Large intestine (tissue), 3 donors: ENCODE measurements at regions not wholly inside any gene's neighbourhood (a gene's known extent, or its start where the extent isn't known, plus 50 kb on each side); places are given as distances from the start of the nearest gene placed in this dataset.

ENCODE experiments used
- DNase-seq, 2 donors: peaks; one replicate each; pipeline versions ENCODE4 v3.0.0 to v3.0.0-alpha.2; 2013
- H3K27ac ChIP-seq: one replicate; pipeline ENCODE4 v1.5.1; 2013; ENCODE audit warnings: low read length
- H3K27me3 ChIP-seq: 2 replicates; pipeline ENCODE4 v1.6.1; 2013; ENCODE audit warnings: low read length; ENCODE audit not compliant: control insufficient read depth, insufficient read depth
- H3K36me3 ChIP-seq: 2 replicates; pipeline ENCODE4 v1.6.1; 2013; ENCODE audit warnings: low read length; ENCODE audit not compliant: control insufficient read depth, insufficient read depth
- H3K4me1 ChIP-seq: one replicate; pipeline ENCODE4 v1.6.1; 2013; ENCODE audit warnings: low read length; ENCODE audit not compliant: control insufficient read depth, insufficient read depth
- H3K4me3 ChIP-seq: one replicate; pipeline ENCODE4 v1.5.1; 2013; ENCODE audit warnings: low read length
- H3K9me3 ChIP-seq: one replicate; pipeline ENCODE4 v1.6.1; 2013; ENCODE audit warnings: mild to moderate bottlenecking, low read depth, low read length, moderate library complexity; ENCODE audit not compliant: control insufficient read depth
- WGBS: methylation state at CpG from one replicate; pipeline ENCODE4 v1.1.5; 2013; ENCODE audit warnings: low lambda C conversion rate; ENCODE audit not compliant: insufficient coverage; 5-methylcytosine and 5-hydroxymethylcytosine counted together

DNA sequence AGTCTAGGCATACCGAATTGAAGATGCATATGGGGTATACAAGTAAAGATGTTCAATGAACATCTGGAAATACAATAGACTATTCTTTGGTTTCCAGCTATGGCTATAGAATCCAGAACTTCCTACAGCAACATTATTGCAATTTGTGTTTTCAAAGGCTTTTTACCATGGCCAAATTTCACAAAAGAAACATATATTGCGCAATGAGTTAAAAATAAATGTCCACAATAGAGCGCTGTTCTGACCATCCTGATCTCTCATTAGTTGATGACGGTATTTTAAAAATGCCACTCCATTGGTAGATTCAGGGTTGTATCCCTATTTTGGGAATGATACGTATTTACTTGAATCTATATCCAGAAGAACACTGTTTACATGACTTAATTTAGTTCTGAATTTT is 139.2 kb downstream of the LINC00632 start:
- no peak overlapping the region for H3K4me3 ChIP-seq
- H3K27me3 ChIP-seq, result no peaks in the 10 kb centered on the region
- no peaks in the 10 kb centered on the region for H3K36me3 ChIP-seq
- H3K4me1 ChIP-seq, result no peaks in the 10 kb centered on the region
- H3K27ac ChIP-seq, result no peak overlapping the region
- 80% methylated on average over 1 of the region's 5 CpGs for WGBS
- H3K9me3 ChIP-seq, result no peaks in the 10 kb centered on the region
- DNase-seq, result no peak

DNA sequence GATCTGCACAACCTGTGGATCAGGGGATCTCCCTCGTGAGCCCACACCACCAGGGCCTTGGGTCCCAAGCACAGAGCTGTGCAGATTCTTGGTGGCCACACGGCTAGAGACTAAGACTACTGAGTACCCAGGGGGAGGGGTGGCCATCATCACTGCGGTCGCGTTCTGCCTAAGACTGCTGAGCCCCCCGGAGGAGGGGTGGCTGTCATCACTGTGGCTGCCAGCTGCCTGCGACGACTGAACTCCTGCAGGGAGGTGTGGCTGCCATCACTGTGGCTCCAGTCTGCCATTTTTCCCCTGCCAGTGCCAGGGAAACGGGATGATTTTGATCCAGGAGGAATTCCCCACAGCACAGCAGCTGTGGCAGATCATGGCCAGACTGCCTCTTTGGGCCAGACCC is 141.7 kb upstream of the SPANXB1 start:
- Histone ChIP-seq H3K27ac (no peak overlapping the region), H3K4me1 (no peaks in the 10 kb centered on the region), H3K4me3 (no peak overlapping the region), H3K27me3 (no peaks in the 10 kb centered on the region), H3K9me3 (no peaks in the 10 kb centered on the region), H3K36me3 (no peaks in the 10 kb centered on the region)
- DNase-seq, result no peak
- no CpG with 5 or more reads among the region's 9 CpGs for WGBS

DNA sequence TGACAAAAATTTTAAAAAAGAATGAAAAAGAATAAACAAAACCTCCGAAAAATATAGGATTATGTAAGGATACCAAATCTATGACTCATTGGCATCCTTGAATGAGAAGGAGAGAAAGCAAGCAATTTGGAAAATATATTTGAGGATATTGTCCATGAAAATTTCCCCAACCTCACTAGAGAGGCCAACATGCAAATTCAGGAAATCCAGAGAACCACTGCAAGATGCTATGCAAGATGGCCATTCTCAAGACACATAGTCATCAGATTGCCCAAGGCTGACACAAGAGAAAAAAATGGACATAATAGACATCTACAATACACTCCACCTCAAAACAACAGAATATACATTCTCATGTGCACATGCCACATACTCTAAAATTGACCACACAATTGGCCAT is 135.9 kb upstream of the SPANXB1 start:
- WGBS, result 80% methylated on average over 1 of the region's 1 CpG
- H3K9me3 ChIP-seq, result no peaks in the 10 kb centered on the region
- no peaks in the 10 kb centered on the region for H3K36me3 ChIP-seq
- H3K4me3 ChIP-seq, result no peak overlapping the region
- no peak for DNase-seq
- no peaks in the 10 kb centered on the region for H3K27me3 ChIP-seq
- no peaks in the 10 kb centered on the region for H3K4me1 ChIP-seq
- H3K27ac ChIP-seq, result no peak overlapping the region

DNA sequence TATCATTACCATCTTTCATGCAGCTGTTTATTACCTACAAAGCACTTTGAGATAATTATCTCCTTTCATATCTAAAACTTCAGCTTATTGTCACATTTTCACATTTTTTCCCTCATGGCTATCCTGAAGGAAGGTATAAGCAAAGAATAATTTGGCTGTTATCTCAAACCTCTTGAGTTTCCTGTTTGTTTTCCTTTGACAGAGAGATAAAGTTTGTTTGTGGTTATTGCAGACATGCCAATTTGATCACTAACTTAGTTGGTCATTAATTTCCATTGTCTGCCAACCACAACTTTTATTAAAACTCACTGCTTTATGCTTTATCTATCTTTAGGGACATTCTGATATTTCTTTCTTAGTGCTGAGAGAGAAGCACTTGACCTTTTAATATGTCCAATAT is 89.8 kb upstream of the SPANXB1 start:
- no peak overlapping the region for H3K4me3 ChIP-seq
- no peak for DNase-seq
- no peaks in the 10 kb centered on the region for H3K27me3 ChIP-seq
- no peaks in the 10 kb centered on the region for H3K9me3 ChIP-seq
- H3K36me3 ChIP-seq, result no peaks in the 10 kb centered on the region
- no peak overlapping the region for H3K27ac ChIP-seq
- H3K4me1 ChIP-seq, result no peaks in the 10 kb centered on the region

DNA sequence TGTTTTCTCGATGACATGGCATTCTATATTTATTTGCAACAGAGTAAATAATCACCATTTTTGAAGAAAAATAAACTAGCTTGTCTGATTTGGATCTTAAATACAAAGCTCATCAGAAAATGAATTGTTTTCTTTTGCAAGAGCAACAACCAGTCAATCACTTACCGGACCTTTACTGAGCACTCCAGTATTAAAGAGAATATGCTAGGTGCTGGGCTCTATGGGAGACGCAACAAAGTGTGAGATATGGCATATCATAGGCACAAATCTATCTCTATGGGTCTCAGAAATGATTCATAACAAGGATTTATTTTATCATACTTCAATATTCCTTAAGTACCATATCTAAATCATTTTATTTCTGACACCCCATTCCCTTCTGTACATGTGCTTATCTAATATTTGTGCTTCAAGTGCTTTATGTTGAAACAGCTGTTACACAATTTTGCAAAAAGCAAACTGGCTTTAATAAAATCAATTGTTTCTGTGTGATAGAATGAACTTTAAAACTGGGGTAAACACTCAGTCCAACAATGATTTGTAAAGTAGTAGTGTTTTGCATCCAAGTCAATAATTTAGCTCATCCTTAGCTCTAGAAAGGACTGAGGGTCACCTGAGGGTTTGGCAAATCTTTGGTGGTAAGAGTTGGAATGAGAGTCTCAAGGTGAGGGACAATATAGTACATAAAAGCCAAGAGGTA is 88.4 kb upstream of the SPANXB1 start:
- Histone ChIP-seq H3K9me3 (no peaks in the 10 kb centered on the region), H3K4me3 (no peak overlapping the region), H3K4me1 (no peaks in the 10 kb centered on the region), H3K27ac (no peak overlapping the region), H3K36me3 (no peaks in the 10 kb centered on the region), H3K27me3 (no peaks in the 10 kb centered on the region)
- no CpG with 5 or more reads among the region's 3 CpGs for WGBS
- DNase-seq, result no peak

DNA sequence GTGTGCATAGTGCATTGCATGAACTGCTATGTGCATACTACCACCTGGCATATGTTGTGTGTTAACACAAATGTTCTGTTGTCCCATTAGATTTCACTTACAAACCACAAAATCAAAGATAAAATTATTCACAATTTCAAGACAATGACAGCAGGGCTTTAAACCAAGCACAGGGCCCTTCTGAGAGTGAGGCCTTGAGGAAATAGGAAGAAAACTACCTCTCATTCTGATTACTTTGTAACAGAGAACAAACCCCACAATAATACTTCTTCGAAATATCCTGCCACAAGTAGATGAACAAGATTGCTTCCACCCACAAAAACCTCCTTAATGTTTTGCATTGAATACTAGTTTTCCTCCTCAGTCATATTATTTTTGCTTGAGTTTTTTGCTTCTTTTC is 85.5 kb upstream of the SPANXB1 start:
- no CpG with 5 or more reads among the region's 1 CpG for WGBS
- DNase-seq, result no peak
- no peaks in the 10 kb centered on the region for H3K9me3 ChIP-seq

DNA sequence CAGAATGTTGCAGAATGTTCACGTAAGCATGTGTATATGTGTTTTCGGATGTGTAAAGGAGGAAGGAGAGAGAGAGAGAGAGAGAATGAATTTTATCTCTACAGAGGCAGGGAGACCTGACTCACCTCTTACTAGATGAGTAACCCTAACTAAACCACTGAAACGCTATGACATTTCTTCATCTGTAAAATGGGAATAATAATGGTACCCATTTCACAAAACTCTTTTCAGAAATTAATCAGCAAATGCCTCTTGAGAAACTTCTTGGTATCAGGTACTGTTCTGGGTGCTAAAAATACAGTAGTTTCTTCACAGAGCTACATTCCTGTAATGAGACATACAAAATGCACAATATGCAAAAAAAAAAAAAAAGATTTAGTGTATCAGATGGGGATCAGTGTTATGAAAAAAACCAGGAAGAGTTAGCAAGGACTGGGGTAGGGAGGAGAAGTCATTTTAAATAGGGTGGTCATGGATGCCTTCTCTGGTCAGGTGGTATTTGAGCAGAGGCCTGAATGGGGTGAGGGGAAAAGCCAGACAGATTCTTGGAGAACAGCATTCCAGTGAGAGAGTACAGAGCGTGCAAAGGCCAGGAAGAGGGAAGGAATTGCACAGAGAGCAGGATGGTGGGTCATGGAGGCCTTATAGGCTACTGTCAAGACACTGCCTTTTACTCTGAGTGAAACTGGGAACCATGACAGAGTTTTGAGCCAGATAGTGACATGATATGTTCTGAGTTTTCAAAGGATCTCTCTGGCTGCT is 84.9 kb upstream of the SPANXB1 start:
- H3K27me3 ChIP-seq, result no peaks in the 10 kb centered on the region
- 100% methylated on average over 1 of the region's 4 CpGs for WGBS
- no peaks in the 10 kb centered on the region for H3K4me1 ChIP-seq
- H3K27ac ChIP-seq, result no peak overlapping the region
- H3K36me3 ChIP-seq, result no peaks in the 10 kb centered on the region
- H3K9me3 ChIP-seq, result no peaks in the 10 kb centered on the region
- no peak overlapping the region for H3K4me3 ChIP-seq
- DNase-seq, result no peak

More for the DNA sequence above, 85.5 kb upstream of the SPANXB1 start:
- Histone ChIP-seq H3K27ac (no peak overlapping the region), H3K4me3 (no peak overlapping the region), H3K27me3 (no peaks in the 10 kb centered on the region), H3K4me1 (no peaks in the 10 kb centered on the region), H3K36me3 (no peaks in the 10 kb centered on the region)

DNA sequence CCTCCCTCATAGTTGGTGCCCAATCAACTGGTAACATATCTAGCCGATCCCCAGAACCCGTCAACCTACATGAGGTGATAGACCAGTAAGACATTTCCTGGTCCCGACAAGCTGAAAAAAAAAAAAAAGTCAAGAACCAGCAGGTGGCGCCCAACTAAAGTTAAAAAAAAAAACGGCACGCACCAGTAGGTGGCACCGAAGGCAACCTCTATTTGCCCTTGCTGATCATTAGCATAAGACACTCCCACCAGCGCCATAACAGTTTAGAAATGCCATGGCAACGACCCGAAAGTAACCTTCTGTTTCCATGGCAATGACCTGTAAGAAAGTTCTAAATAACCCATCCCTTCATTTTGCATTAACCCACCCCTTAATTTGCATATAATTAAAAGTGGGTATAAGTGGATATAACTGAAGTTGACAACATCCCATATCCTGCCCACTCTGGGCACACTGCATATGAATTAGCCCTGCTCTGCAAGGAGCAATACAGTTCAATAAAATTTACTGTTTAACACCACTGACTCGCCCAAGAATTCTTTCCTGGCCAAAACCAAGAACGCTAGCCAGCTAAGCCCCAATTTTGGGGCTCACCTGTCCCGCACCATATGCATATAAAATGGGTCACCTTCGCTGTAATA is 83.9 kb upstream of the SPANXB1 start:
- H3K4me3 ChIP-seq, result no peak overlapping the region
- no peaks in the 10 kb centered on the region for H3K27me3 ChIP-seq
- no peaks in the 10 kb centered on the region for H3K36me3 ChIP-seq
- H3K4me1 ChIP-seq, result no peaks in the 10 kb centered on the region
- no CpG with 5 or more reads among the region's 14 CpGs for WGBS
- H3K27ac ChIP-seq, result no peak overlapping the region
- peak; percentile 12 to 16 for DNase-seq
- H3K9me3 ChIP-seq, result no peaks in the 10 kb centered on the region

DNA sequence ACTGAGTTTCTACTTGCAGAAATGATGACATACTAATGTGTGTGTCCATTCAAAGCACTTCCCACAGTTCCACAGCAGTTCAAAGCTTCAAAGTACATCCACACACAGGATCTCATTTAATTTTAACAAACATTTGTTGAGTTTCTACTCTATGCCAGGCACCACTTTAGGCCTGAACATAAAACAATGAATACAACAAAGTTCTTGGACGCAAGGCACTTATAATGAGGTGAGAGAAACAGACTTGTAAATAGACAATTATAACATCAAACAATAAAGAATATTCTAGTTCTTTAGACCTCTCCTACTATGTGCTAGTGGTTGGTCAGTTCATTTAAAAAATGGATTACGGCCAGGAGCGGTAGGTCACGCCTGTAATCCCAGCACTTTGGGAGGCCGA is 82.0 kb upstream of the SPANXB1 start:
- Histone ChIP-seq H3K9me3 (no peaks in the 10 kb centered on the region), H3K27ac (no peak overlapping the region), H3K36me3 (no peaks in the 10 kb centered on the region), H3K27me3 (no peaks in the 10 kb centered on the region), H3K4me3 (no peak overlapping the region), H3K4me1 (no peaks in the 10 kb centered on the region)
- no CpG with 5 or more reads among the region's 5 CpGs for WGBS
- no peak for DNase-seq

DNA sequence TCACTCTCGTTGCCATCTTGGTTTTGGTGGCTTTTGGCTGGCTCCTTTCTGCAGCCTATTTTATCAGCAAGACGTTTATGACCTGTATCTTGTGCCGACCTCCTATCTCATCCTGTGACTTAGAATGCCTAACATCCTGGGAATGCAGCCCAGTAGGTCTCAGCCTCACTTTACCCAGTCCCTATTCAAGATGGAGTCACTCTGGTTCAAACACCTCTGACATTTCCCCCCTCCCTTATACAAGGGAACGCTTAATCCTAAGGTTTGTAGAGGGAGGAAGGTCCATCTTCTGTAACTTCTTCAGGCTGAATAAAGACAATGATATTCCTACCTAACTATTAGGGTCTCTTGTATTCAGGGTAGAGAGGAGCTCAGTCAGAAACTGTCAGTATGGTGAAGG is 79.3 kb upstream of the SPANXB1 start:
- no peak for DNase-seq
- no CpG with 5 or more reads among the region's 4 CpGs for WGBS
- no peaks in the 10 kb centered on the region for H3K4me1 ChIP-seq
- H3K4me3 ChIP-seq, result no peak overlapping the region
- no peaks in the 10 kb centered on the region for H3K9me3 ChIP-seq
- no peaks in the 10 kb centered on the region for H3K36me3 ChIP-seq
- no peaks in the 10 kb centered on the region for H3K27me3 ChIP-seq
- H3K27ac ChIP-seq, result no peak overlapping the region
